Activated naive CD8-positive, alpha-beta T cell (primary cell): ENCODE measurements at regions not wholly inside any gene's neighbourhood (a gene's known extent, or its start where the extent isn't known, plus 50 kb on each side); places are given as distances from the start of the nearest gene placed in this dataset.
"Not testable (repeated sequence)": the region's sequence is repeated elsewhere in the genome, so short reads cannot be mapped to it uniquely, and the experiment has no call there.

Experiments used
- H3K27ac Mint-ChIP-seq: one replicate; pipeline ENCODE4 v1.8.0; 2021; ENCODE audit warnings: mixed read lengths
- H3K27me3 Mint-ChIP-seq: one replicate; pipeline ENCODE4 v1.8.0; 2021; ENCODE audit warnings: mixed read lengths
- H3K36me3 Mint-ChIP-seq: one replicate; pipeline ENCODE4 v1.8.0; 2021; ENCODE audit warnings: mixed read lengths
- H3K4me1 Mint-ChIP-seq: one replicate; pipeline ENCODE4 v1.8.0; 2021; ENCODE audit warnings: low read depth, mixed read lengths
- H3K4me3 Mint-ChIP-seq: one replicate; pipeline ENCODE4 v1.8.0; 2021; ENCODE audit warnings: mild to moderate bottlenecking, mixed read lengths
- H3K9me3 Mint-ChIP-seq: one replicate; pipeline ENCODE4 v1.8.0; 2021; ENCODE audit warnings: low read depth, mixed read lengths

DNA sequence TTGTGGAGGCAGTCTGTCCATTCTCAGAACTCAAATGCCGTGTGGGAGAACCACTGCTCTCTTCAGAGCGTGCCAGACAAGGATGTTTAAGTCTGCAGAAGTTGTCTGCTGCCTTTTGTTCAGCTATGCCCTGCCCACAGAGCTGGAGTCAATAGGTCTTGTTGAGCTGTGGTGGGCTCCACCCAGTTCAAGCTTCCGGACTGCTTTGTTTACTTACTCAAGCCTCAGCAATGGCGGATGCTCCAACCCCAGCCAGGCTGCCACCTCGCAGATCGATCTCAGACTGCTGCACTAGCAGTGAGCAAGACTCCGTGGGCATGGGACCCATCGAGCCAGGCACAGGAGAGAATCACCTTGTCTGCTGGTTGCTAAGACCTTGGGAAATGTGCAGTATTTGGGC, 68.5 kb upstream of the UBQLN2 start:
- H3K27me3 Mint-ChIP-seq, H3K27ac Mint-ChIP-seq, H3K9me3 Mint-ChIP-seq, H3K4me3 Mint-ChIP-seq, H3K4me1 Mint-ChIP-seq: not testable (repeated sequence)
- H3K36me3 Mint-ChIP-seq, result peaks cover 30% of the 10 kb centered on the region

- Mint-ChIP-seq H3K27me3 (no peaks in the 10 kb centered on the region), H3K4me3 (no peak overlapping the region)
These were observed 64.7 kb upstream of the UBQLN2 start for GRCh38 chrX:56498756-56499155.

GRCh38 chrX:56499372-56499771, 64.1 kb upstream of the UBQLN2 start:
- Mint-ChIP-seq H3K9me3 (no peaks in the 10 kb centered on the region), H3K4me3 (no peak overlapping the region), H3K4me1 (no peaks in the 10 kb centered on the region), H3K27ac (no peak overlapping the region), H3K36me3 (peaks cover 12% of the 10 kb centered on the region), H3K27me3 (no peaks in the 10 kb centered on the region)

More at GRCh38 chrX:56498756-56499155, 64.7 kb upstream of the UBQLN2 start:
- Mint-ChIP-seq H3K4me1 (peaks cover 3% of the 10 kb centered on the region), H3K36me3 (peaks cover 16% of the 10 kb centered on the region), H3K9me3 (no peaks in the 10 kb centered on the region), H3K27ac (no peak overlapping the region)

DNA sequence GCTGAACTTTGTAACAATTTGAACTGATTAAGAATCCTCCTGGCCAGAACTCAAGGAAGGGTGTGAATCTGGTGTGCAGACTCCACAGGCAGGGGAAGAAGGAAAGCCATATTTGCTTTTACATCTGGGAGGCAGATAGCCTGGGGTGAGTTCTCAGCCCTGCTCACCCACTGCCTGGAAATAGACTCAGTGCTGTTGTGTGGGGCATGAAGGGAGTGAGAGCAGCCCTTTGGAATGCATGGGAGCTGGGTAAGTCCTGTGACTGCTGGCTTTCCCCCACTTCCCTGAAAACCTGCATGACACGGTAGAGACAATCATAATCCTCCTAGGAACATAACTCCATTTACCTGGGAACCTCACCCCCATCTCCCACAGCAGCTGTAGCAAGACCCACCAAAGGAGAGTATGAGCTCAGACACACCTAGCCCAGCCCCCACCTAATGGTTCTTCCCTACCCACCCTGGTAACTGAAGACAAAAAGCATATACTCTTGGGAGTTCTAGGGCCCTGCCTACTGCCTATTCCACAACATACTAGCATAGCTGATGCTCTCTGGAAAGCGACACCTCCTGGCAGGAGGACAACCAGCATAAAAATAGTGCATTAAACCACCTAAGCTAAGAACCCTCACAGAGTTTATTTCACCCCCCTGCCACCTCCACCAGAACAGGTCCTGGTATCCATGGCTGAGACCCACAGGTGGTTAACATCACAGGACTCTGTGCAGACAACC, 59.3 kb upstream of the UBQLN2 start:
- peaks cover 14% of the 10 kb centered on the region for H3K36me3 Mint-ChIP-seq
- no peaks in the 10 kb centered on the region for H3K4me1 Mint-ChIP-seq
- peaks cover 2% of the 10 kb centered on the region for H3K9me3 Mint-ChIP-seq
- no peaks in the 10 kb centered on the region for H3K27me3 Mint-ChIP-seq
- H3K4me3 Mint-ChIP-seq, result no peak overlapping the region
- no peak overlapping the region for H3K27ac Mint-ChIP-seq

- Mint-ChIP-seq H3K27ac (no peak overlapping the region), H3K4me3 (no peak overlapping the region), H3K36me3 (peaks cover 17% of the 10 kb centered on the region)
These were observed 57.6 kb upstream of the UBQLN2 start for GRCh38 chrX:56505866-56506265.

More at GRCh38 chrX:56505866-56506265, 57.6 kb upstream of the UBQLN2 start:
- Mint-ChIP-seq H3K4me1 (no peaks in the 10 kb centered on the region), H3K27me3 (no peaks in the 10 kb centered on the region), H3K9me3 (peaks cover 9% of the 10 kb centered on the region)
